KMS-11 (cell line): ENCODE measurements at regions not wholly inside any gene's neighbourhood (a gene's known extent, or its start where the extent isn't known, plus 50 kb on each side); places are given as distances from the start of the nearest gene placed in this dataset.

Experiments
- H2AFZ ChIP-seq: fragments of 200-600 bp; sonication (generic); 2 replicates; pipeline ENCODE4 v1.6.1; 2016; ENCODE audit warnings: antibody characterized with exemption, mixed run types, low read depth
- H3K27ac ChIP-seq: fragments of 200-600 bp; sonication (generic); 2 replicates; pipeline ENCODE4 v1.6.1; 2016; ENCODE audit warnings: mild to moderate bottlenecking, mixed run types
- H3K27me3 ChIP-seq: fragments of 200-600 bp; sonication (generic); 2 replicates; pipeline ENCODE4 v1.6.1; 2017; ENCODE audit warnings: mild to moderate bottlenecking, low read depth, mixed run types, moderate library complexity; ENCODE audit not compliant: insufficient read depth
- H3K36me3 ChIP-seq: fragments of 200-600 bp; sonication (generic); 2 replicates; pipeline ENCODE4 v1.6.1; 2017; ENCODE audit warnings: mild to moderate bottlenecking, mixed run types; ENCODE audit not compliant: insufficient read depth
- H3K4me1 ChIP-seq: fragments of 200-600 bp; sonication (generic); 2 replicates; pipeline ENCODE4 v1.6.1; 2016; ENCODE audit warnings: mild to moderate bottlenecking, low read depth, mixed run types; ENCODE audit not compliant: poor library complexity, severe bottlenecking
- H3K4me2 ChIP-seq: fragments of 200-600 bp; sonication (generic); 2 replicates; pipeline ENCODE4 v1.7.0; 2016; ENCODE audit warnings: mild to moderate bottlenecking, mixed run types
- H3K4me3 ChIP-seq: fragments of 200-600 bp; sonication (generic); IDR thresholded peaks from 2 replicates; pipeline ENCODE4 v1.6.1; 2017; ENCODE audit warnings: low read depth, low read length, mixed read lengths; ENCODE audit not compliant: insufficient read depth
- H3K79me2 ChIP-seq: fragments of 200-600 bp; sonication (generic); 2 replicates; pipeline ENCODE4 v1.6.1; 2016; ENCODE audit warnings: low read depth, mixed run types; ENCODE audit not compliant: insufficient read depth
- H3K9ac ChIP-seq: fragments of 200-600 bp; sonication (generic); 2 replicates; pipeline ENCODE4 v1.6.1; 2016; ENCODE audit warnings: mild to moderate bottlenecking, mixed run types
- H4K20me1 ChIP-seq: fragments of 200-600 bp; sonication (generic); 2 replicates; pipeline ENCODE4 v1.6.1; 2016; ENCODE audit warnings: mild to moderate bottlenecking, mixed run types; ENCODE audit not compliant: insufficient read depth
- TF ChIP-seq, protein P1 (sequence below): fragments of 200-600 bp; sonication (generic); conservative IDR thresholded peaks from 2 replicates; pipeline ENCODE4 v1.6.1; 2017; ENCODE audit warnings: low read depth, mild to moderate bottlenecking, antibody characterized with exemption, low read length, moderate library complexity, mixed read lengths

DNA sequence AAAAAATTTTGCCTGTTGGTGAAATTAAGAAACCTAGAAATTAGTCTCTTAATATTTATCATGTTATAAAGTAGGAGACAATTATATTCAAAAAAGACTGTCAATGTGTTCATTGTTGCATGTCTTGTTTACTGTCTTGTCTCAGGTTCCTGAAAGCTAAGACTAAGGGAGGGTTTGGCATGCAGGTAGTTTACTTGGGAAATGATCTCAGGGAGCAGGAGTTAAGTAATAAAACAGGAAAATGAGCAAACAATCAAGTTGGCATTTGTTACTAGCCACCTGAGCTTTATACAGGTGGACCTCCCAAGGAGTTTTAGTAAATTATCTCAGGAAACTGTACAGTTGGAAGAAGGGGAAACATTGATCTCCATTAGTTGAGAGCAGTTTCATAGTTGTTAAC is 188.0 kb upstream of the MDGA2 start:
- Histone ChIP-seq H3K9ac (no peak overlapping the region), H4K20me1 (no peaks in the 10 kb centered on the region), H3K4me3 (no peak overlapping the region), H3K27me3 (no peaks in the 10 kb centered on the region), H2AFZ (no peak overlapping the region), H3K36me3 (no peaks in the 10 kb centered on the region), H3K4me1 (no peaks in the 10 kb centered on the region), H3K4me2 (no peak overlapping the region), H3K79me2 (no peaks in the 10 kb centered on the region), H3K27ac (no peak overlapping the region)
- TF ChIP-seq, protein P1, sequence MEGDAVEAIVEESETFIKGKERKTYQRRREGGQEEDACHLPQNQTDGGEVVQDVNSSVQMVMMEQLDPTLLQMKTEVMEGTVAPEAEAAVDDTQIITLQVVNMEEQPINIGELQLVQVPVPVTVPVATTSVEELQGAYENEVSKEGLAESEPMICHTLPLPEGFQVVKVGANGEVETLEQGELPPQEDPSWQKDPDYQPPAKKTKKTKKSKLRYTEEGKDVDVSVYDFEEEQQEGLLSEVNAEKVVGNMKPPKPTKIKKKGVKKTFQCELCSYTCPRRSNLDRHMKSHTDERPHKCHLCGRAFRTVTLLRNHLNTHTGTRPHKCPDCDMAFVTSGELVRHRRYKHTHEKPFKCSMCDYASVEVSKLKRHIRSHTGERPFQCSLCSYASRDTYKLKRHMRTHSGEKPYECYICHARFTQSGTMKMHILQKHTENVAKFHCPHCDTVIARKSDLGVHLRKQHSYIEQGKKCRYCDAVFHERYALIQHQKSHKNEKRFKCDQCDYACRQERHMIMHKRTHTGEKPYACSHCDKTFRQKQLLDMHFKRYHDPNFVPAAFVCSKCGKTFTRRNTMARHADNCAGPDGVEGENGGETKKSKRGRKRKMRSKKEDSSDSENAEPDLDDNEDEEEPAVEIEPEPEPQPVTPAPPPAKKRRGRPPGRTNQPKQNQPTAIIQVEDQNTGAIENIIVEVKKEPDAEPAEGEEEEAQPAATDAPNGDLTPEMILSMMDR = no peak

DNA sequence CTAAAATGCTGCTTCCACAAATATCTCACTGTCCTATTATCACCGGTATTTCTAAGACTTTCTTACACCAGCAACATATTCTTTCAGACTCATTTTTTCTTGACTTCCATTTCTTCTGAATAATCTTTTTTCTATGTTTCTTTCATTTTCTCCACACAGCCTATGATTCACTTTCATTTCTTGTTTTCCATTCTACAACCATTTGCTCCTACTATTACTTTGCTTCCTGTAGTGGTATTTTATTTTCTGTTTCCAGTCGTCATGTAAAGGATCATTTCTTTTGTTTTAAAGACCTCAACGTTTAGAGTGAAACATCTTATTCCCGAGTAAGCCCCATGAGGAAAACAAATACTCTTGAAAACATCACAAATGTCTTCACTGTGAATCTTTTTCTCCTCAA is 182.2 kb upstream of the MDGA2 start:
- TF ChIP-seq, protein P1 = no peak
- Histone ChIP-seq H3K9ac (no peak overlapping the region), H3K27ac (0 out of 2 replicates have a peak overlapping the region, but pooled peaks have one; percentile 24), H3K79me2 (no peaks in the 10 kb centered on the region), H3K4me3 (no peak overlapping the region), H3K4me2 (peak overlapping the region; percentile 45), H2AFZ (peak overlapping the region; percentile 30; the same call in 1 of the 2 replicates), H3K27me3 (no peaks in the 10 kb centered on the region), H4K20me1 (no peaks in the 10 kb centered on the region), H3K4me1 (peaks cover 9% of the 10 kb centered on the region), H3K36me3 (no peaks in the 10 kb centered on the region)

DNA sequence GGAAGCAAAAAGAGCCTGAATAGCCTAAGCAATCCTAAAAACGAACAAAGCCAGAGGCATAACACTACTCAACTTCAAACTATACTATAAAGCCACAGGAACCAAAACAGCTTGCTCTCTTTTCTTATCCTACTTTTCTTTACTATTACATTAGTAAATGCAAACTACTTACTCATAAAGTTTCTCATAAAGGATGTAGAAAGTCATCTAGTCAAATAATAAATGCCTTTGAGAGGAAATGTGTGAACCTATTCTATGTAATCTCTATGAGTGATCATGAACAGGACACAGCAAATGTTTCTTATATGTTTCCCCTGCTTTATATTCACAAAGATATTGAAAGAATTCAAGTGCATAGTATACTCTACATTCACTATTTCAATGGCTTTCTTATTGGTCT is 176.9 kb upstream of the MDGA2 start:
- no peak overlapping the region for H3K4me2 ChIP-seq
- H3K79me2 ChIP-seq = no peaks in the 10 kb centered on the region
- no peaks in the 10 kb centered on the region for H3K36me3 ChIP-seq
- no peak overlapping the region for H3K27ac ChIP-seq
- H2AFZ ChIP-seq = no peak overlapping the region
- no peaks in the 10 kb centered on the region for H3K4me1 ChIP-seq
- no peak overlapping the region for H3K9ac ChIP-seq
- TF ChIP-seq, protein P1 = no peak
- no peak overlapping the region for H3K4me3 ChIP-seq
- no peaks in the 10 kb centered on the region for H3K27me3 ChIP-seq
- H4K20me1 ChIP-seq = no peaks in the 10 kb centered on the region

DNA sequence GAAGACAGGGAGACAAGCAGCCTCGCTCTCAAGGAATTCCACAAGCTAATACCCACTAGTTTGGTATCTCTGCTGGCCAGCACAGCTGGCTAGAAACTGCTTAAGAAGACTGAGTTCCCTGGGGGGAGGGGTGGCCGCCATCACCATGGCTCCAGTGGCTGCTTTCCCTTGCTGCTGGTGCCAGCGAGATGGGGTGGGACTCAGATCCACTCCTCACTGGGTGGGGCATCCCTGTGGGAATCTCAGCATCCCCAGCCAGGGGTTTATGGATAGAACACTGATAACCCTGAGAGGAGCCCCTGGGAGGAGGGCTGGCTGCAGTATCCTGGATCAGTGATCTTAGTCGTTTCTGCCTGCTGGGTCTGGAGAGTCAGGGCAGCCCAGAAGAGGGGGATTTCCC is 170.6 kb upstream of the MDGA2 start:
- Histone ChIP-seq H3K79me2 (no peaks in the 10 kb centered on the region), H3K36me3 (no peaks in the 10 kb centered on the region), H3K4me2 (no peak overlapping the region), H3K27me3 (no peaks in the 10 kb centered on the region), H3K4me1 (no peaks in the 10 kb centered on the region), H4K20me1 (no peaks in the 10 kb centered on the region), H3K27ac (no peak overlapping the region), H3K9ac (no peak overlapping the region), H2AFZ (no peak overlapping the region), H3K4me3 (no peak overlapping the region)
- TF ChIP-seq, protein P1 = no peak

DNA sequence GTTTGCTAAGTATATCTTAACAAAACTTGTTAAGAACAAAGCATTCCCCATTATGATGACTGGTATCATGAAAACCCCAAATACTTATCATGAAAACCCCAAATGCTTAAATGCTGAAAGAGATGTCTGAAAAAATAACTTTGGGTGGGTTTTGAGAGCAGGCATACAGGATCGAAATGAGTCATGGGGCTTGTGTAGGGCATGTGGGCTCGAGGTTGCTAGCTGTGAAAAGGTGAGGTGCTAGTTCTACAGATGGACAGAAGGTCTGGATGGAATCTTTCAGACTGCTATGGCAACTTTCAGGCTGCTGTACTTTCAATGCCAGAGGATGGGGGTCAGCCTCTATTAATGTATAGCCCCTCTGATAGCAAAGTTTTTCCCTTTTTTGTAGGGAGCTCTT is 167.8 kb upstream of the MDGA2 start:
- TF ChIP-seq, protein P1 = no peak
- no peaks in the 10 kb centered on the region for H3K36me3 ChIP-seq

More for the DNA sequence above, 167.8 kb upstream of the MDGA2 start:
- H2AFZ ChIP-seq = no peak overlapping the region
- no peak overlapping the region for H3K4me3 ChIP-seq
- no peak overlapping the region for H3K27ac ChIP-seq
- H3K4me1 ChIP-seq = no peaks in the 10 kb centered on the region
- H3K4me2 ChIP-seq = no peak overlapping the region
- no peak overlapping the region for H3K9ac ChIP-seq
- no peaks in the 10 kb centered on the region for H4K20me1 ChIP-seq
- H3K79me2 ChIP-seq = no peaks in the 10 kb centered on the region
- H3K27me3 ChIP-seq = no peaks in the 10 kb centered on the region
